CD4-positive, alpha-beta T cell treated with Interleukin-21 for 1 hour (primary cell): ENCODE measurements at regions not wholly inside any gene's neighbourhood (a gene's known extent, or its start where the extent isn't known, plus 50 kb on each side); places are given as distances from the start of the nearest gene placed in this dataset.
"Not testable (repeated sequence)": the region's sequence is repeated elsewhere in the genome, so short reads cannot be mapped to it uniquely, and the experiment has no call there.

Source experiments
- DNase-seq: peaks from one replicate; pipeline ENCODE4 v3.0.0-alpha.2; 2020

- DNase-seq: peak; percentile 20
Observed at GRCh38 chr12:91778091-91778832, 367.4 kb downstream of the BTG1 start.

GRCh38 chr12:91777268-91777992 lies 368.2 kb downstream of the BTG1 start:
- DNase-seq: no peak

GRCh38 chr12:91774434-91774921 lies 371.2 kb downstream of the BTG1 start:
- no peak for DNase-seq

GRCh38 chr12:91773749-91774429 lies 371.8 kb downstream of the BTG1 start:
- no peak for DNase-seq

GRCh38 chr12:91772411-91772810 lies 373.2 kb downstream of the BTG1 start:
- no peak for DNase-seq

- DNase-seq: no peak
Observed at GRCh38 chr12:91769736-91770135, 375.9 kb downstream of the BTG1 start.

- DNase-seq: no peak
Observed at GRCh38 chr12:91767237-91767636, 378.4 kb downstream of the BTG1 start.

GRCh38 chr12:91766454-91766853 lies 379.2 kb downstream of the BTG1 start:
- DNase-seq: no peak

GRCh38 chr12:91763654-91764370 lies 381.8 kb downstream of the BTG1 start:
- no peak for DNase-seq

- DNase-seq: no peak
Observed at GRCh38 chr12:91753649-91754048, 392.0 kb downstream of the BTG1 start.

- no peak for DNase-seq
Observed at GRCh38 chr12:91746976-91747375, 398.7 kb downstream of the BTG1 start.

- DNase-seq: no peak
Observed at GRCh38 chr12:91744597-91744996, 401.0 kb downstream of the BTG1 start.

- DNase-seq: no peak
Observed at GRCh38 chr12:91743704-91744321, 401.8 kb downstream of the BTG1 start.

GRCh38 chr12:91743280-91743679 lies 402.4 kb downstream of the BTG1 start:
- DNase-seq: no peak

- DNase-seq: no peak
Observed at GRCh38 chr12:91741932-91742331, 403.7 kb downstream of the BTG1 start.

- DNase-seq: not testable (repeated sequence)
Observed at GRCh38 chr12:91733846-91734245, 411.8 kb downstream of the BTG1 start.

GRCh38 chr12:91732086-91732485 lies 413.6 kb downstream of the BTG1 start:
- DNase-seq: no peak

GRCh38 chr12:91729543-91729942 lies 416.1 kb downstream of the BTG1 start:
- DNase-seq: no peak

- no peak for DNase-seq
Observed at GRCh38 chr12:91723191-91723590, 422.5 kb downstream of the BTG1 start.

- DNase-seq: no peak
Observed at GRCh38 chr12:91722072-91722471, 423.6 kb downstream of the BTG1 start.

GRCh38 chr12:91721023-91721422 lies 424.6 kb downstream of the BTG1 start:
- DNase-seq: no peak

GRCh38 chr12:91718326-91718725 lies 427.3 kb downstream of the BTG1 start:
- no peak for DNase-seq

GRCh38 chr12:91717804-91718203 lies 427.8 kb downstream of the BTG1 start:
- no peak for DNase-seq
